ENCODE measurements at regions not wholly inside any gene's neighbourhood (a gene's known extent, or its start where the extent isn't known, plus 50 kb on each side); places are given as distances from the start of the nearest gene placed in this dataset.

DNA sequence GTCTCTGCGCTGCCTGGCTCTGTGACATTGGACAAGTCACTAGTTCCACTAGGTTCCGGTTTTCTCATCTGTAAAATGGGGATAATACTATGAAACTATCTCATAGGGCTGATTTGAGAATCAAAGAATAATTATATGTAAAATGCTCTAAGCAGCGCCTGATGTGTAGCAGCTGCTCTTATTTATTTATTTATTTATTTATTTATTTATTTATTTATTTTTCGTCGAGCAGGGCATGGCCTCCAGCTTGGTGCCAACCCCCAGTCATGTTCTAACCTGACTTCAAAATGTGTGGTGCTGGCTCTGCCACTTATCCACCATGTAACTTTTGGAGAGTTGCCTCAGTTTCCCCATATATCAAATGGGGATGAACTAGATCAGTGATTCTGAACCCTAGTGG is 93.5 kb upstream of the GSC start:
- ChIA-PET CTCF (no interaction called here), POLR2A (no interaction called here)
- Mint-ChIP-seq H3K27me3 (ENCODE audit: low read depth) (peaks cover 3% of the 10 kb centered on the region; the same call in 1 of the 2 replicates), H3K36me3 (no peaks in the 10 kb centered on the region), H3K4me3 (no peak overlapping the region), H3K27ac (no peak overlapping the region), H3K4me1 (peaks cover 6% of the 10 kb centered on the region), H3K9me3 (no peaks in the 10 kb centered on the region)
- no peak for DNase-seq (ENCODE audit: low spot score)
- TF ChIP-seq ESRRA (CRISPR knock-in tag; IDR thresholded peaks at IDR 0.05; ENCODE audit: borderline replicate concordance) (no peak), OVOL2 (CRISPR knock-in tag; IDR thresholded peaks at IDR 0.05; ENCODE audit: borderline replicate concordance) (no peak), FOXJ3 (CRISPR knock-in tag; IDR thresholded peaks at IDR 0.05; ENCODE audit: borderline replicate concordance) (no peak)
- TF ChIP-seq, protein P1, sequence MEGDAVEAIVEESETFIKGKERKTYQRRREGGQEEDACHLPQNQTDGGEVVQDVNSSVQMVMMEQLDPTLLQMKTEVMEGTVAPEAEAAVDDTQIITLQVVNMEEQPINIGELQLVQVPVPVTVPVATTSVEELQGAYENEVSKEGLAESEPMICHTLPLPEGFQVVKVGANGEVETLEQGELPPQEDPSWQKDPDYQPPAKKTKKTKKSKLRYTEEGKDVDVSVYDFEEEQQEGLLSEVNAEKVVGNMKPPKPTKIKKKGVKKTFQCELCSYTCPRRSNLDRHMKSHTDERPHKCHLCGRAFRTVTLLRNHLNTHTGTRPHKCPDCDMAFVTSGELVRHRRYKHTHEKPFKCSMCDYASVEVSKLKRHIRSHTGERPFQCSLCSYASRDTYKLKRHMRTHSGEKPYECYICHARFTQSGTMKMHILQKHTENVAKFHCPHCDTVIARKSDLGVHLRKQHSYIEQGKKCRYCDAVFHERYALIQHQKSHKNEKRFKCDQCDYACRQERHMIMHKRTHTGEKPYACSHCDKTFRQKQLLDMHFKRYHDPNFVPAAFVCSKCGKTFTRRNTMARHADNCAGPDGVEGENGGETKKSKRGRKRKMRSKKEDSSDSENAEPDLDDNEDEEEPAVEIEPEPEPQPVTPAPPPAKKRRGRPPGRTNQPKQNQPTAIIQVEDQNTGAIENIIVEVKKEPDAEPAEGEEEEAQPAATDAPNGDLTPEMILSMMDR (IDR thresholded peaks at IDR 0.05) = no peak
- TF ChIP-seq, protein P2, sequence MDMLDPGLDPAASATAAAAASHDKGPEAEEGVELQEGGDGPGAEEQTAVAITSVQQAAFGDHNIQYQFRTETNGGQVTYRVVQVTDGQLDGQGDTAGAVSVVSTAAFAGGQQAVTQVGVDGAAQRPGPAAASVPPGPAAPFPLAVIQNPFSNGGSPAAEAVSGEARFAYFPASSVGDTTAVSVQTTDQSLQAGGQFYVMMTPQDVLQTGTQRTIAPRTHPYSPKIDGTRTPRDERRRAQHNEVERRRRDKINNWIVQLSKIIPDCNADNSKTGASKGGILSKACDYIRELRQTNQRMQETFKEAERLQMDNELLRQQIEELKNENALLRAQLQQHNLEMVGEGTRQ (CRISPR knock-in tag; IDR thresholded peaks at IDR 0.05) = no peak
- ATAC-seq = no peak

DNA sequence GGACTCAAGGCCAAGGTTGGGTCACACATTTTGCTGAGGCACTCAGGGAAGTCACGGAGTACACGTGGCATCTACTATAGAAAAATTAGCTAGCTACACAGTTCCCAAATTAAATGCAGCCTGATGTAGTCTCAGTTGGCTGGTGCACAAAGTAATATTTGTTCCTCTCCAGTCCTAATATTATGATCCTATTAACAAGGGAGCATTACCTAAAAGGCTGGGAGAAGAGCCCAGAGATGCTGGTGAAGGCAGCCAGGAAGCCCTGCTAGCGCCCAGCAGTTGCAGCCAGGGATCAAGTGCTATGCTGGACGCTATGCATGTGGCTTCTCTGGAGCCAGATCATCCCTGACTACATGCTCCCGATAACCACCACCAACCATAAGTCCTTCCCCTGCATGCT is 88.0 kb upstream of the GSC start:
- no peak overlapping the region for H3K27ac Mint-ChIP-seq
- POLR2A ChIA-PET = no interaction called here
- peaks cover 3% of the 10 kb centered on the region; the same call in 1 of the 2 replicates for H3K36me3 Mint-ChIP-seq
- CTCF ChIA-PET = no interaction called here
- peaks cover 17% of the 10 kb centered on the region for H3K9me3 Mint-ChIP-seq
- no peak overlapping the region for H3K4me3 Mint-ChIP-seq
- peaks cover 3% of the 10 kb centered on the region; the same call in 1 of the 2 replicates for H3K27me3 Mint-ChIP-seq (ENCODE audit: low read depth)
- TF ChIP-seq MYBL2 (CRISPR knock-in tag; IDR thresholded peaks at IDR 0.05) = no peak
- TF ChIP-seq, protein P3, sequence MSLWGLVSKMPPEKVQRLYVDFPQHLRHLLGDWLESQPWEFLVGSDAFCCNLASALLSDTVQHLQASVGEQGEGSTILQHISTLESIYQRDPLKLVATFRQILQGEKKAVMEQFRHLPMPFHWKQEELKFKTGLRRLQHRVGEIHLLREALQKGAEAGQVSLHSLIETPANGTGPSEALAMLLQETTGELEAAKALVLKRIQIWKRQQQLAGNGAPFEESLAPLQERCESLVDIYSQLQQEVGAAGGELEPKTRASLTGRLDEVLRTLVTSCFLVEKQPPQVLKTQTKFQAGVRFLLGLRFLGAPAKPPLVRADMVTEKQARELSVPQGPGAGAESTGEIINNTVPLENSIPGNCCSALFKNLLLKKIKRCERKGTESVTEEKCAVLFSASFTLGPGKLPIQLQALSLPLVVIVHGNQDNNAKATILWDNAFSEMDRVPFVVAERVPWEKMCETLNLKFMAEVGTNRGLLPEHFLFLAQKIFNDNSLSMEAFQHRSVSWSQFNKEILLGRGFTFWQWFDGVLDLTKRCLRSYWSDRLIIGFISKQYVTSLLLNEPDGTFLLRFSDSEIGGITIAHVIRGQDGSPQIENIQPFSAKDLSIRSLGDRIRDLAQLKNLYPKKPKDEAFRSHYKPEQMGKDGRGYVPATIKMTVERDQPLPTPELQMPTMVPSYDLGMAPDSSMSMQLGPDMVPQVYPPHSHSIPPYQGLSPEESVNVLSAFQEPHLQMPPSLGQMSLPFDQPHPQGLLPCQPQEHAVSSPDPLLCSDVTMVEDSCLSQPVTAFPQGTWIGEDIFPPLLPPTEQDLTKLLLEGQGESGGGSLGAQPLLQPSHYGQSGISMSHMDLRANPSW (CRISPR knock-in tag; conservative IDR thresholded peaks at IDR 0.05; ENCODE audit: low read depth) = no peak
- ATAC-seq = no peak
- no peak for DNase-seq (ENCODE audit: low spot score)
- H3K4me1 Mint-ChIP-seq = no peaks in the 10 kb centered on the region

DNA sequence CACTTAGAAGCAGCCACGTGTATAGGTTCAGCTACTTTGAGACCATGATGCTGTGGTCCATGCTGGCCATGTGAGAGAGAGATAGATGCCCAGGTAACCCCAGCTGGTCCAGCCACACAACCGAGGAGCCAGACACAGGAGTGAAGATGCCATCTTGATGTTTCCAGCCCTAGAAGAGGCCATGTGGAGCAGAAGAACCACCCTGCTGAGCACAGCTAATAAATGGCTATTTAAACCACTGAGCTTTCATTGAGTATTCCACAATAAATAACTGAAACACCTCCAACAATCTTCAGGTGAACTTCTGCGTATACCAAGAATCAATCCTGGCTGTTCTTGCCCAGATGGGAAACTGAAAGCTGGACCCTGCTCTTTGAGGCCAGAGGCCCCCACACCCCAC is 84.0 kb upstream of the GSC start:
- peaks cover 3% of the 10 kb centered on the region; the same call in 1 of the 2 replicates for H3K36me3 Mint-ChIP-seq
- no peak for DNase-seq (ENCODE audit: low spot score)
- no peak overlapping the region for H3K27ac Mint-ChIP-seq
- ChIA-PET CTCF (no interaction called here), POLR2A (no interaction called here)
- peaks cover 1% of the 10 kb centered on the region; the same call in 1 of the 2 replicates for H3K27me3 Mint-ChIP-seq (ENCODE audit: low read depth)
- H3K4me3 Mint-ChIP-seq = no peak overlapping the region
- TF ChIP-seq RELA (CRISPR knock-in tag; IDR thresholded peaks at IDR 0.05; ENCODE audit: borderline replicate concordance) = no peak
- TF ChIP-seq NFATC4 (CRISPR knock-in tag; IDR thresholded peaks at IDR 0.05) = no peak
- TF ChIP-seq, protein P4, sequence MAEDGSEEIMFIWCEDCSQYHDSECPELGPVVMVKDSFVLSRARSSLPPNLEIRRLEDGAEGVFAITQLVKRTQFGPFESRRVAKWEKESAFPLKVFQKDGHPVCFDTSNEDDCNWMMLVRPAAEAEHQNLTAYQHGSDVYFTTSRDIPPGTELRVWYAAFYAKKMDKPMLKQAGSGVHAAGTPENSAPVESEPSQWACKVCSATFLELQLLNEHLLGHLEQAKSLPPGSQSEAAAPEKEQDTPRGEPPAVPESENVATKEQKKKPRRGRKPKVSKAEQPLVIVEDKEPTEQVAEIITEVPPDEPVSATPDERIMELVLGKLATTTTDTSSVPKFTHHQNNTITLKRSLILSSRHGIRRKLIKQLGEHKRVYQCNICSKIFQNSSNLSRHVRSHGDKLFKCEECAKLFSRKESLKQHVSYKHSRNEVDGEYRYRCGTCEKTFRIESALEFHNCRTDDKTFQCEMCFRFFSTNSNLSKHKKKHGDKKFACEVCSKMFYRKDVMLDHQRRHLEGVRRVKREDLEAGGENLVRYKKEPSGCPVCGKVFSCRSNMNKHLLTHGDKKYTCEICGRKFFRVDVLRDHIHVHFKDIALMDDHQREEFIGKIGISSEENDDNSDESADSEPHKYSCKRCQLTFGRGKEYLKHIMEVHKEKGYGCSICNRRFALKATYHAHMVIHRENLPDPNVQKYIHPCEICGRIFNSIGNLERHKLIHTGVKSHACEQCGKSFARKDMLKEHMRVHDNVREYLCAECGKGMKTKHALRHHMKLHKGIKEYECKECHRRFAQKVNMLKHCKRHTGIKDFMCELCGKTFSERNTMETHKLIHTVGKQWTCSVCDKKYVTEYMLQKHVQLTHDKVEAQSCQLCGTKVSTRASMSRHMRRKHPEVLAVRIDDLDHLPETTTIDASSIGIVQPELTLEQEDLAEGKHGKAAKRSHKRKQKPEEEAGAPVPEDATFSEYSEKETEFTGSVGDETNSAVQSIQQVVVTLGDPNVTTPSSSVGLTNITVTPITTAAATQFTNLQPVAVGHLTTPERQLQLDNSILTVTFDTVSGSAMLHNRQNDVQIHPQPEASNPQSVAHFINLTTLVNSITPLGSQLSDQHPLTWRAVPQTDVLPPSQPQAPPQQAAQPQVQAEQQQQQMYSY (CRISPR knock-in tag; IDR thresholded peaks at IDR 0.05) = no peak
- TF ChIP-seq SMAD3 (CRISPR knock-in tag; IDR thresholded peaks at IDR 0.05; ENCODE audit: borderline replicate concordance) = no peak
- TF ChIP-seq, protein P5, sequence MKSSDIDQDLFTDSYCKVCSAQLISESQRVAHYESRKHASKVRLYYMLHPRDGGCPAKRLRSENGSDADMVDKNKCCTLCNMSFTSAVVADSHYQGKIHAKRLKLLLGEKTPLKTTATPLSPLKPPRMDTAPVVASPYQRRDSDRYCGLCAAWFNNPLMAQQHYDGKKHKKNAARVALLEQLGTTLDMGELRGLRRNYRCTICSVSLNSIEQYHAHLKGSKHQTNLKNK (CRISPR knock-in tag; IDR thresholded peaks at IDR 0.05) = no peak
- TF ChIP-seq, protein P6, sequence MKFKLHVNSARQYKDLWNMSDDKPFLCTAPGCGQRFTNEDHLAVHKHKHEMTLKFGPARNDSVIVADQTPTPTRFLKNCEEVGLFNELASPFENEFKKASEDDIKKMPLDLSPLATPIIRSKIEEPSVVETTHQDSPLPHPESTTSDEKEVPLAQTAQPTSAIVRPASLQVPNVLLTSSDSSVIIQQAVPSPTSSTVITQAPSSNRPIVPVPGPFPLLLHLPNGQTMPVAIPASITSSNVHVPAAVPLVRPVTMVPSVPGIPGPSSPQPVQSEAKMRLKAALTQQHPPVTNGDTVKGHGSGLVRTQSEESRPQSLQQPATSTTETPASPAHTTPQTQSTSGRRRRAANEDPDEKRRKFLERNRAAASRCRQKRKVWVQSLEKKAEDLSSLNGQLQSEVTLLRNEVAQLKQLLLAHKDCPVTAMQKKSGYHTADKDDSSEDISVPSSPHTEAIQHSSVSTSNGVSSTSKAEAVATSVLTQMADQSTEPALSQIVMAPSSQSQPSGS (CRISPR knock-in tag; IDR thresholded peaks at IDR 0.05; ENCODE audit: borderline replicate concordance, low read depth) = no peak
- no peak for TF ChIP-seq ATF1 (CRISPR knock-in tag; IDR thresholded peaks at IDR 0.05)
- TF ChIP-seq, protein P7, sequence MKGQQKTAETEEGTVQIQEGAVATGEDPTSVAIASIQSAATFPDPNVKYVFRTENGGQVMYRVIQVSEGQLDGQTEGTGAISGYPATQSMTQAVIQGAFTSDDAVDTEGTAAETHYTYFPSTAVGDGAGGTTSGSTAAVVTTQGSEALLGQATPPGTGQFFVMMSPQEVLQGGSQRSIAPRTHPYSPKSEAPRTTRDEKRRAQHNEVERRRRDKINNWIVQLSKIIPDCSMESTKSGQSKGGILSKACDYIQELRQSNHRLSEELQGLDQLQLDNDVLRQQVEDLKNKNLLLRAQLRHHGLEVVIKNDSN (CRISPR knock-in tag; IDR thresholded peaks at IDR 0.05) = no peak
- peaks cover 20% of the 10 kb centered on the region for H3K9me3 Mint-ChIP-seq
- 0 out of 2 replicates have a peak, but pooled peaks cover 5% of the 10 kb centered on the region for H3K4me1 Mint-ChIP-seq
- no peak for ATAC-seq

All from WTC11 (cell line).